Liver (tissue), 3 donors: ENCODE measurements at regions not wholly inside any gene's neighbourhood (a gene's known extent, or its start where the extent isn't known, plus 50 kb on each side); places are given as distances from the start of the nearest gene placed in this dataset.

Experiments
- ATF3 ChIP-seq: IDR thresholded peaks from 2 replicates; pipeline ENCODE4 v1.6.1; 2016; ENCODE audit warnings: antibody characterized with exemption
- EGR1 ChIP-seq, 2 donors: IDR thresholded peaks; 2 replicates each; pipeline ENCODE4 v1.6.1; 2016 to 2018; ENCODE audit warnings: antibody characterized with exemption in 2 of 2, low read depth in 2 of 2
- FOXA1 ChIP-seq: IDR thresholded peaks from 2 replicates; pipeline ENCODE4 v1.6.1; 2016; ENCODE audit warnings: antibody characterized with exemption
- GABPA ChIP-seq, 2 donors: IDR thresholded peaks in 1 of 2; conservative IDR thresholded peaks in 1 of 2; 2 replicates each; pipeline ENCODE4 v1.6.1; 2016; ENCODE audit warnings: antibody characterized with exemption in 2 of 2, mild to moderate bottlenecking in 1 of 2, moderate library complexity in 1 of 2
- JUND ChIP-seq, 2 donors: IDR thresholded peaks; 2 replicates each; pipeline ENCODE4 v1.6.1; 2016; ENCODE audit warnings: antibody characterized with exemption in 2 of 2
- NR2F2 ChIP-seq: IDR thresholded peaks from 2 replicates; pipeline ENCODE4 v1.6.1; 2016; ENCODE audit warnings: antibody characterized with exemption
- RAD21 ChIP-seq, 2 donors: IDR thresholded peaks; 2 replicates each; pipeline ENCODE4 v1.6.1; 2016; ENCODE audit warnings: antibody characterized with exemption in 2 of 2, mild to moderate bottlenecking in 2 of 2
- RXRA ChIP-seq, 2 donors: IDR thresholded peaks; 2 replicates each; pipeline ENCODE4 v1.6.1; 2017 to 2018; ENCODE audit warnings: antibody characterized with exemption in 2 of 2, mild to moderate bottlenecking in 1 of 2
- SP1 ChIP-seq: IDR thresholded peaks from 2 replicates; pipeline ENCODE4 v1.6.1; 2018; ENCODE audit warnings: antibody characterized with exemption, mild to moderate bottlenecking
- TAF1 ChIP-seq: conservative IDR thresholded peaks from 2 replicates; pipeline ENCODE4 v1.6.1; 2016; ENCODE audit warnings: antibody characterized with exemption, mild to moderate bottlenecking
- YY1 ChIP-seq: IDR thresholded peaks from 2 replicates; pipeline ENCODE4 v1.6.1; 2016; ENCODE audit warnings: antibody characterized with exemption, mild to moderate bottlenecking
- ZBTB33 ChIP-seq: IDR thresholded peaks from 2 replicates; pipeline ENCODE4 v1.6.1; 2016; ENCODE audit warnings: antibody characterized with exemption
- TF ChIP-seq, protein P1 (sequence below): fragments of 150-350 bp; IDR thresholded peaks from 2 replicates; pipeline ENCODE4 v1.5.1; 2017; ENCODE audit warnings: improper control_type of control experiment, low read depth, low read length; ENCODE audit not compliant: missing input control
- TF ChIP-seq, protein P2 (sequence below): IDR thresholded peaks from 2 replicates; pipeline ENCODE4 v1.6.1; 2016; ENCODE audit warnings: antibody characterized with exemption, mild to moderate bottlenecking
- donor health status: healthy.
- donor health status: healthy.

- TF ChIP-seq, protein P1, sequence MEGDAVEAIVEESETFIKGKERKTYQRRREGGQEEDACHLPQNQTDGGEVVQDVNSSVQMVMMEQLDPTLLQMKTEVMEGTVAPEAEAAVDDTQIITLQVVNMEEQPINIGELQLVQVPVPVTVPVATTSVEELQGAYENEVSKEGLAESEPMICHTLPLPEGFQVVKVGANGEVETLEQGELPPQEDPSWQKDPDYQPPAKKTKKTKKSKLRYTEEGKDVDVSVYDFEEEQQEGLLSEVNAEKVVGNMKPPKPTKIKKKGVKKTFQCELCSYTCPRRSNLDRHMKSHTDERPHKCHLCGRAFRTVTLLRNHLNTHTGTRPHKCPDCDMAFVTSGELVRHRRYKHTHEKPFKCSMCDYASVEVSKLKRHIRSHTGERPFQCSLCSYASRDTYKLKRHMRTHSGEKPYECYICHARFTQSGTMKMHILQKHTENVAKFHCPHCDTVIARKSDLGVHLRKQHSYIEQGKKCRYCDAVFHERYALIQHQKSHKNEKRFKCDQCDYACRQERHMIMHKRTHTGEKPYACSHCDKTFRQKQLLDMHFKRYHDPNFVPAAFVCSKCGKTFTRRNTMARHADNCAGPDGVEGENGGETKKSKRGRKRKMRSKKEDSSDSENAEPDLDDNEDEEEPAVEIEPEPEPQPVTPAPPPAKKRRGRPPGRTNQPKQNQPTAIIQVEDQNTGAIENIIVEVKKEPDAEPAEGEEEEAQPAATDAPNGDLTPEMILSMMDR, result no peak
- TF ChIP-seq RXRA (IDR thresholded peaks at IDR 0.05) (peak in 1 of 2 donors; percentile 27), GABPA (IDR thresholded peaks at IDR 0.05 in 1 of 2, conservative IDR thresholded peaks at IDR 0.05 in 1 of 2) (no peak), ATF3 (no peak), SP1 (no peak), EGR1 (IDR thresholded peaks at IDR 0.05; ENCODE audit: low read depth in 2 of 2) (no peak), RAD21 (IDR thresholded peaks at IDR 0.05) (peak in 1 of 2 donors; percentile 21), TAF1 (no peak), ZBTB33 (no peak), NR2F2 (no peak), YY1 (peak; percentile 13), JUND (IDR thresholded peaks at IDR 0.05) (no peak), FOXA1 (no peak)
- TF ChIP-seq, protein P2, sequence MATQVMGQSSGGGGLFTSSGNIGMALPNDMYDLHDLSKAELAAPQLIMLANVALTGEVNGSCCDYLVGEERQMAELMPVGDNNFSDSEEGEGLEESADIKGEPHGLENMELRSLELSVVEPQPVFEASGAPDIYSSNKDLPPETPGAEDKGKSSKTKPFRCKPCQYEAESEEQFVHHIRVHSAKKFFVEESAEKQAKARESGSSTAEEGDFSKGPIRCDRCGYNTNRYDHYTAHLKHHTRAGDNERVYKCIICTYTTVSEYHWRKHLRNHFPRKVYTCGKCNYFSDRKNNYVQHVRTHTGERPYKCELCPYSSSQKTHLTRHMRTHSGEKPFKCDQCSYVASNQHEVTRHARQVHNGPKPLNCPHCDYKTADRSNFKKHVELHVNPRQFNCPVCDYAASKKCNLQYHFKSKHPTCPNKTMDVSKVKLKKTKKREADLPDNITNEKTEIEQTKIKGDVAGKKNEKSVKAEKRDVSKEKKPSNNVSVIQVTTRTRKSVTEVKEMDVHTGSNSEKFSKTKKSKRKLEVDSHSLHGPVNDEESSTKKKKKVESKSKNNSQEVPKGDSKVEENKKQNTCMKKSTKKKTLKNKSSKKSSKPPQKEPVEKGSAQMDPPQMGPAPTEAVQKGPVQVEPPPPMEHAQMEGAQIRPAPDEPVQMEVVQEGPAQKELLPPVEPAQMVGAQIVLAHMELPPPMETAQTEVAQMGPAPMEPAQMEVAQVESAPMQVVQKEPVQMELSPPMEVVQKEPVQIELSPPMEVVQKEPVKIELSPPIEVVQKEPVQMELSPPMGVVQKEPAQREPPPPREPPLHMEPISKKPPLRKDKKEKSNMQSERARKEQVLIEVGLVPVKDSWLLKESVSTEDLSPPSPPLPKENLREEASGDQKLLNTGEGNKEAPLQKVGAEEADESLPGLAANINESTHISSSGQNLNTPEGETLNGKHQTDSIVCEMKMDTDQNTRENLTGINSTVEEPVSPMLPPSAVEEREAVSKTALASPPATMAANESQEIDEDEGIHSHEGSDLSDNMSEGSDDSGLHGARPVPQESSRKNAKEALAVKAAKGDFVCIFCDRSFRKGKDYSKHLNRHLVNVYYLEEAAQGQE, result peak; percentile 95
Observed at GRCh38 chr17:68737761-68738443, 136.7 kb upstream of the FAM20A start.
